DMS 273 (cell line): ENCODE measurements at regions not wholly inside any gene's neighbourhood (a gene's known extent, or its start where the extent isn't known, plus 50 kb on each side); places are given as distances from the start of the nearest gene placed in this dataset.
A peak's percentile ranks its signal among the peaks of the same experiment; 100 is the strongest.
"Not testable (repeated sequence)": the region's sequence is repeated elsewhere in the genome, so short reads cannot be mapped to it uniquely, and the experiment has no call there.

ENCODE experiments used
- DNase-seq: peaks from one replicate; lab custom pipeline; 2025; ENCODE audit not compliant: unreplicated experiment; lab: John Stamatoyannopoulos, UW

DNA sequence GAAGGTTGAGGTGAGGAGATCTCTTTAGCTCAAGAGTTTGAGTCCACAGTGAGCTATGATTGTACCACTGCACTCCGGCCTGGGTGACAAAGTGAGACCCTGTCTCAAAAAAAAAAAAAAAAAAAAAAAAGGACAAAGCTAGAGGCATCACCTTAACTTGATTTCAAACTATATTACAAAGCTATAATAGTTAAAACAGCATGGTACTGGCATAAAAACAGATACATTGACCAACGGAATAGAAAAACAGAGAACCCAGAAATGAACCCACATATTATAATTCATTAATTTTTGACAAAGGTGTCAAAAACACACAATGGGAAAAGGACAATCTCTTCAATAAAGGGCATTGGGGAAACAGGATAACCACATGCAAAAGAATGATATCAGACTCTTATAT, 50.8 kb upstream of the MBOAT1 start:
- no peak for DNase-seq

DNA sequence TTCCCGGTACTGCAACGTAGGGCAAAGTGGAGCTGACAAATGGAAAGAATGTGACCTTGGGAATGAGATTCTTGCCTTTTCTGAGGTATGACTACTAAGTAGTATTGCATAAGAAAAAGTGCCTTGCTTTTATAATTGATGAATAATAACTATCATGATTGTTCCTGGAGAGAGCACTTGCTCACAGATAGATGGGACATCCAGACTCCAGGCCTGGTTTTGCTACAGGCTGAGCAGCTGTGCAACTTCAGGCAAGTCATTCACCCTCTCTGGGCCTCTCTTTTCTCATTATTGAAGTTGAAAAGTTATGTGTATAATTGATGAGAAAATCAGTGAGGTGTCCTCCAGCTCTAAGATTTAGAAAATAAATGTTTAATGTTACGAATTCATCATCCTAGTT, 53.6 kb upstream of the MBOAT1 start:
- no peak for DNase-seq

DNA sequence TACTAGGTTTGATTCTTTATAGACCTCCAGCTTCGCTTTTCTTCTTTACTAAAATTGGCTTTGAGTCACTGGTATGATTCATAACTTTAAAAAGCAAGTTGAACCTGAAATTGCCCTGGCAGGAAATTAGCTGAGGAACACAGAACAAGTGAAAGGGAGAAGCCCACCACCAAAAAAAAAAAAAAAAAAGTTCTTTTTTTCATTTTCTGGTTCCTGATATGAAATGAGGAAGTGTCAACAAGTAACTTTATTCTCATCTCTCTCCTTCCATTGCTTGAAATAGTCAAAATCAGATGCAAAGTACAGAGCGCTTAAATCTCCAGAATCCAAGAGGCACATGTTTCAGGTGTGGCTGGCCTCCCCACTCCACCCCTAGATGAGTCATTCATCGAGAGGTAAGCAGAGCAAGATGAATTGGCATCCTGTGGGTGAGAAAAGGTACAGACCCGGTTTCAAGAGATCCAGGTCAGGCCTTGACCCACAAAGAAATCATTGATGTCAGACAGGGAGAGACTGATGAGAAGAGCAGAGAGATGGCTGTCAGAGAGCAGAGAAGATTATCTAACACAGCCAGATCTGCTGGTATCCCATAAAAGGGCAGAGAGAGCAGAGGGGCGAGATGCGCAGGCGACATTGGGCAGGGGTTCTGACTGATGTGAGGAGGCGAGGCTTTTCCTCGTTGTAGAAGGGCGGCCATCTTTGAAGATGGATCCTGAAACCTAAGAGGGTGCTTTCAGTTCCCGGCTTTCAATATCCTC, 54.8 kb upstream of the MBOAT1 start:
- no peak for DNase-seq

DNA sequence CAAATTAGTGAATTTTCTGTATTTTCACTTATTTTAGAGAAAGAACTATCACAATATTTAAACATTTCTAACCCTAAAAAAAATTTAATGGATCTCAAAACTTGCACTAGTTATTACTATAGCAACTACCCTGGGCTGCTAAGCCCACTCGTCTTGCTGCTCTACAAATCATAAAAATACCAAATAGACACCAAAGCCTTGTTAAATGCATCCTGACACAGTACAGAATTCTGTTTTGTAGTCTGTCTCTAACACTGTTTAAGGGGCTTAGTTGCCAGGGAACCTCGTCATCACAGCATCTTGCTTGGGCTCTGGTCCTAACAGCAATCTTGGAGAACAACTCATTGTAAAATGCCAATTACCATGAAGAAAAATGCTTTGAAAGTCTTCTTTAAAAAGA, 56.9 kb upstream of the MBOAT1 start:
- DNase-seq, result no peak

DNA sequence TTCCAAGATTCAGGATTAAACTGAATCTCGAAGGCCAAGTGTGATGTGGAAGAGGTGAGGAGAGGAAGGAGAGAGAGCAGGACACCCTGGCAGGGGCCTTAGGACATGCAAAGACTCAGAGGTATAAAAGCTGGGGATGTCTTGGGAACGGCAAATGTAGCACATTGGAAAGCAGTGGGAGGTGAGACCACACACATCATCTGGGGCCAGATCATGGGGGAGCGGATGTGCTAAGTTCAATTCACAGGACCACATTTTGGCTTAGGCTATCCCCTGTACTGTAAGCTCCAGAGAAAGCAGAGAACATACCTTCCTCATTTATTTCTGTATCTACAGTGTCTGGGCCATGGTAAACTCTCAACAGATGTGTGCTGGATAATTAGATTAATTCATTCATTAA, 59.5 kb upstream of the MBOAT1 start:
- DNase-seq, result peak; percentile 11

DNA sequence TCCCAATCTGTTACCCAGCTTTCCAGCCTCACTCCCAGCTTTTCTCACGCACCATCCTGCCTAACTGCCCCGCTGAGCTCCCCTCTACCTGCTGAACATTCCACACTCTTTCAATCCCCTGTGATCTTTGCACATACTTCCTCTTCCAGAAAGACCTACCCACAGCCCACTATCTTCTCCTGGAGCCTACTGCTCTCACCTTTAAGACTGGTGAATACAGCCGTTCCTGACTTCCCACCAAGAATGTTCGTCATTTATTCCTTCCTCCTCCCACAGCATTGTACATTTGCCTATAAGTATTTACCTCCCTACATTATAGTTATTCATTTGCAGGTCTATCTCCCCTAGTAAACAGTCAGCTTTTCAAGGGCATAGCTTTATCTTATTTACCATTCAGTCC, 61.9 kb upstream of the MBOAT1 start:
- DNase-seq, result no peak

DNA sequence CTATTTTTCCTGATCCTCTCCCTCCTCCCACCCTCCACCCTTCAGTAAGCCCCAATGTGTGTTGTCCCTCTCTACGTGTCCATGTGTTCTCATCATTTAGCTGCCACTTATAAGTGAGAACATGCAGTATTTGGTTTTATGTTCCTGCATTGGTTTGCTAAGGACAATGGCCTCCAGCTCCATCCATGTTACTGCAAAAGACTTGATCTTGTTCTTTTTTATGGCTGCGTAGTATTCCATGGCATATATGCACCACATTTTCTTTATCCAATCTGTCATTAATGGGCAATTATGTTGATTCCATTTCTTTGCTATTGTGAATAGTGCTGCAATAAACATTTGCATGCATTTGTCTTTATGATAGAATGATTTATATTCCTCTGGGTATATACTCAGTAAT, 63.6 kb upstream of the MBOAT1 start:
- DNase-seq, result not testable (repeated sequence)

DNA sequence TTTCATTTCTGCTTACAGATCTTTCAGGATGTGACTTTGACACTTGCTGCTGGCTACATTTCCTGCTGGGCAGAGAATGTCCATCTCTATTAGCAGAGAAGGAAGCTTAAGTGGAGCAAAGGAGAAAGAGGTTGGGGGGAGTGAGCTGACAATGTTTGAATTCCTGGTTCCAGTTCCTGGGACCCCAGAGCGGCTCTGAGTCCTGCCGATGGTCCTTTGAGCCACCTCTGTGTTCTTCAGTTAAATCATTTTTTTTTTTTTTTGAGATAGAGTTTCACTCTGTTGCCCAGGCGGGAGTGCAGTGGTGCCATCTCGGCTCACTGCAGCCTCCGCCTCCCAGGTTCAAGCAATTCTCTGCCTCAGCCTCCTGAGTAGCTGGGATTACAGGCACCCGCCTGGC, 65.5 kb upstream of the MBOAT1 start:
- not testable (repeated sequence) for DNase-seq

DNA sequence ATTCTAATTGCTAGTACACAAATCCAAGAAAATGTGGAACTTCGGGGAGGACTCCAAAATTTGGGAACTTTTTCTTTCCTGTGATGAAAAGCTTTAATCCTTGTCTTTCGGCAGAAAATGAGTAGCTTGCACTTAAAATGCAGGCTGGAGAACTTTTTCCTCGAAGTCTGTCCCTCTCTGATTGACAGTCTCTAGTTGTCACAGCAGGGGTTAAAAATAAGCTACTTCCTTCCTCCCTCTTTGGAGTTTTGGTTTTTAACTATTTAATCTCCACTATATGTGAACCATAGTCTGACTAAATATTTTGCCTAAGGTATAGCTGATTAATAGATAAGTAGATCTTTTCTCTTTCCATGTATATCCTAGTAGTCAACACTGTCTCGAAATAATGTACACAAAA, 66.8 kb upstream of the MBOAT1 start:
- DNase-seq, result no peak

DNA sequence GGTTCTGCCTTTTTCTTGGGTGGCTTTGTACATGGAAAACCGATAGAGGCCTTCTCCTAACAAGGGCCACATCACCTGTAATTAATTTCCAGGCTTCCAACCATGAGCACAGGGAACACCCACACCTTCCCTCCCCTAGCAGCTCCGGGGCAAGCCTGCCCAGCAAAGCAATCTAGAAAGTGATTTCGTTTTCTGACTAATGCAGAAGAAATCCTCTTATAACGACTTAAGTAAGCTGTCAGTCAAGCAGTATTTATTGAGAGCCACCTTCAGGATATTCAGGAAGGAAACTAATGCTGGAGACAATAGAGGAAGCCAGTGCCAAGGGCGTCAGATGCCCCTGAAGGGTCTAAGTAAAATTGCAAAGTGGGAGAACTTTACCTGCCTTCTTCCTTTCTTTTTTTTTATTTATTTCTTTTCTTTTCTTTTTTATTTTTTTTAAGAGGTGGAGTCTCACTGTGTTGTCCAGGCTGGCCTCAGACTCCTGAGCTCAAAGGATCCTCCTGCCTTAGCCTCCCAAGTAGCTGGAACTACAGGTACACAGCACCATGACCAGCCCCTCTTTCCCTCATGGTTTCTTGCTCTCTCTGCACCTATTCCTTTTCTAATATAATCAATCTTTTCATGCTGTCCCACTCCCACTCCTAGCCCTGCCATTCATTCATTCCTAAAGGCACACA, 67.5 kb upstream of the MBOAT1 start:
- no peak for DNase-seq

DNA sequence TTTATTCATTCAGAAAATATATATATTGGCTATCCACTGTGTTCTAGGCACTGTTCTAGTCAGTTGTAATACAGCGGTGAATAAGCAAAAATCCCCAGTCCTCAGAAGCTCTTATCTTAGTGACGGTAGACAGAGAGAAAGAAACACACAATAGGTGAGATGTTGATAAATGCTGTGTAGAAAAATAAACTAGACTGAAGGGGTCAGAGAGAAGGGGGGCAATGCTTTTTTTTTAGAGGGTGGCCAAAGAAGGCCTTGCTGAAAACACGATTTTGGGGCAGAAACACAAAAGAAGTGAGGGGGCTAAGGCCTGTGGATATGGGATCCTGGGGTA, 68.0 kb upstream of the MBOAT1 start:
- no peak for DNase-seq

DNA sequence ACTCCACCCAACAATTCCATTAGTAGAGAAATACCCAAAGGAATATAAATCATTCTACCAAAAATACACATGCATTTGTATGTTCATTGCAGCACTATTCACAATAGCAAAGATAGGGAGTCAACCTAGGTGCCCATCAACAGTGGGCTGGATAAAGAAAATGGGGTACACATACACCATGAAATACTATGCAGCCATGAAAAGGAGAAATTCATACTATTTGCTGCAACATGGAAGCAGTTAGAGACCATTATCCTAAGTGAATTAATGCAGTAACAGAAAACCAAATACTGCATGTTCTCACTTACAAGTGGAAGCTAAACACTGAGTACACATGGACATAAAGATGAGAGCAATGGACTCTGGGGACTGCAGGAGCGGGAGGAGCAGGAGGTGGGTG, 72.4 kb upstream of the MBOAT1 start:
- DNase-seq, result no peak

DNA sequence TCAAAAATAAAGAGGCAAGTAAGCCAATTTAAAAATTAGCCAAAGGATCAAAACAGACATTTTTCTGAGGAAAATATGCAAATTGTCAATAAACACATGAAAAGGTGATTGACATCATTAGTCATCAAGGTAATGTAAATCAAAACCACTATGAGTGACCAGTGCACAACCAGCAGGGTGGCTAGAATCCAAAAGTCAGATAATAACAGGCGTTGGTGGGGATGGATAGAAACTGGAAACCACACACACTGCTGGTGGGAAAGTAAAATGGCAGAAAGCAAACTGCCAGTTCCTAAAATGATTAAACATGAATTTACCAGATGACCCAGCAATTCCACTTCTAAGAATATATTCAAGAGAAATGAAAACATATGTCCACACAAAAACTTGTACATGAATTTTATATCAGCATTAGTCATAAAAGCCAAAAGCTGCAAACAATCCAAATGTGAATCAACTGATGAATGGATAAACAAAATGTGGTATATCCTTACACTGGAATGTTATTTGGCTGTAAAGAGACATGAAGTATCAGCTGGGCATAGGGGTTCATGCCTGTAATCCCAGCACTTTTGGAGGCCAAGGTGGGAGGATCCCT, 74.8 kb upstream of the MBOAT1 start:
- DNase-seq, result peak; percentile 10

DNA sequence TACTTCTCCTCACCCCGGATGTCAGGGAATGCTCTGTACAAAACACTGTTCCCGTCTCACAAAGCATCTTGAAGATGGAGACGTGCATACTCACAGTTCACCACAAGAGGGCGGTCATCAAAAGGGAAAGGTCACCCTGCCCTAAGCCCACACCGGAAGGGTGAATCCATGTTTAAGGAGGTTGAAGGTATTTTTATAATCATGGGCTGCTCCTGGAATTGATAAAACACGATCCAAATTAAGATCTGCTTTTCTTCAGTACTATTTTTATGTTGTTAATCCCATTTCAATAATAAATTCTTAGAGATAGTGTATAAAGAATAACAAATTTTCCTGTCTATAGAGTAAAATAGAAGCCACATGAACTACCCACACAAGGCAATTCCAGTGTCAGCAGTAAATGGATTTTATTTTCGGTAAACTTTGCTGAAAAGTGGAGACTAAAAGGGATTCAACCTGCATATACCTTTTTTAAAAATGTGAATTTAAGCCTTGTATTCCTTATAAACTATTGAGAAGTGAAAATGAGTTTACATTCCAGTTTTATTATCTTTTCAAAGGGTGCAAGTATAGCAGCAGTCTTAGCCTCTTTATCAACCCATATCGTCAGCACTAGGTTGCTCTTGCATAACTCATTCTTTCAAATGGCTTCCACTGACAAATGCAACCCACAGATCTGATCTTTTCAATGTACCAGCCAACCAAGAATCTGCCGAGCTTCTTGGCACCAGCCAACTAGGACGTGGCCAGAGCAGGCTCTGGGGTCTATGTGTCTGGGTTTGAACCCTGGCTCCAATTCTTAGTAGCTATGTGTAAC, 79.7 kb upstream of the MBOAT1 start:
- peak; percentile 96 for DNase-seq

DNA sequence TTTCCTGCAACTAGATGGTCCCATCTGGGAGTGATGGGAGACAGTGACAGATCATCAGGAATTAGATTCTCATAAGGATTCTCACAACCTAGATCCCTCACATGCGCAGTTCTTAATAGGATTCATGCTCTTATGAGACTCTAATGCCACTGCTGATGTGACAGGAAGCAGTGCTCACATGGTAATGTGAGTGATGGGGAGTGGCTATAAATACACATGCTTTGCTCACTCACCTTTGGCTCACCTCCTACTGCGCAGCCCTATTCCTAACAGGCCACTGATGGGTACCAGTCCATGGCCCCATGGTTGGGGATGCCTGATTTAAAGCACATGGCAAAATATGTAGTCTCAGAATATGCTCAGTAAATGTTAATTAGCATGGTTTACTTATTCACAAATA, 80.6 kb upstream of the MBOAT1 start:
- DNase-seq, result no peak

DNA sequence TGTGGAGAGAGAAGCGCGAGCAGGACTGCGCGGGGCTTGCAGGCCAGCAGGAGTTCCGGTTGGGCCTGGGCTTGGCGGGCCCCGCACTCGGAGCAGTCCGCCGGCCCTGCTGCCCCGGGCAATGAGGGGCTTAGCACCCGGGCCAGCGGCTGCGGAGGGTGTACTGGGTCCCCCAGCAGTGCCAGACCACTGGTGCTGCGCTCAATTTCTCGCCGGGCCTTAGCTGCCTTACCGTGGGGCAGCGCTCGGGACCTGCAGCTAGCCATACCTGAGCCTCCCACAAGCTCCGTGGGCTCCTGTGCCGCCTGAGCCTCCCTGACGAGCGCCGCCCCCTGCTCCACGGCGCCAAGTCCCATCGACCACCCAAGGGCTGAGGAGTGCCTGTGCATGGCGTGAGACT, 89.0 kb upstream of the MBOAT1 start:
- DNase-seq, result no peak

DNA sequence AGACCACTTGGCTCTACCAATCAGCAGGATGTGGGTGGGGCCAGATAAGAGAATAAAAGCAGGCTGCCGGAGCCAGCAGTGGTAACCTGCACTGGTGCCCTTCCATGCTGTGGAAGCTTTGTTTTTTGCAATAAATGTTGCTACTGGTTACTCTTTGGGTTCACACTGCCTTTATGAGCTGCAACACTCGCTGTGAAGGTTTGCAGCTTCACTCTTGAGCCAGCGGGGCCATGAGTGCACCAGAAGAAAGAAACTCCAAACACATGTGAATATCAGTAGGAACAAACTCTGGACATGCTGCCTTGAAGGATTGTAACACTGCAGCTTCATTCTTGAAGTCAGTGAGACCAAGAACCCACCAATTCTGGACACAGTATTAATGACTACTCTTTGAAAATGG, 89.9 kb upstream of the MBOAT1 start:
- DNase-seq, result no peak

DNA sequence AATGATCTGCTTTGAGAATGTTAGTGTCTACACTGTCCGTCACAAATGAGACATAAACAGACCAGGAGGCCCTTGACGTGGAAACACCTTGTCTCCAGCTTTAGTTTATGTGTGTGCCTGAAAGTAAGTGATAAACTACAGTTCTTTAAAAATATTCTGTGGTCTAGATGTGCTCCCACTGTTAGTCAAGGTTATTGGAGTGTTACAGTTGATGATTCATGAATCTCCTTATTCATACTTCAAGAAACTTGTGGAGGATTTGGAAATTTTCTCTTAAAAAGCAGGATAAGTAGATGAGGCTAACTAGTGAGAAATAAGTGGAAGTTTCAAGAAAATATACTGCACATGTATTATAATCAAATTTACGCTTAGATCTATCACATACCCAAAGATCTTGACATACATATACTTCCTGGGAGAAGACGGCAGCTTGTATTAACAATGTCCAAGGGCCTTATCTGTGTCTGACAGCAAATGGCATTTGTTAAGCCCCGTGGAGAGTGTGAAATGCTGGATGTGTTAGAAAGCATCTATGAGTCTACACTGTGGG, 90.5 kb upstream of the MBOAT1 start:
- no peak for DNase-seq

DNA sequence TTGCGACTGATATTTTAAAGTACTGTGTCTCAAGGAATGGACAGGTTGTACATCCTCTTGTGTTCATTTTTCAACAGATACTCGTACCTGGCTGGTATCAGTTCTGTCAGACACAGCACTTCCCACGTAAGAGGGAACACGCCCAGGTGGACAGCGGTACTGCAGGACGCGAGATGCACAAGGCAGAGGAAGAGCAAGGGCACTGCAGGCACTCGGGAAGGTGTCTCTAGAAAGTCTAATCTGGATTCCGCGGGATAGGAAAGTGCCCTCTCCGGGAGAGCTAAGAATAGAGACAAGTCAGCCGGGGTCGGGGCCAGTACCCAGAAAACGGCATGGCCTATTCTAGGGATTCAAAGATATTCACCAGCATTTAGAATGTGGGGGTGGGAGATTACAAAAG, 94.2 kb upstream of the MBOAT1 start:
- DNase-seq, result no peak

DNA sequence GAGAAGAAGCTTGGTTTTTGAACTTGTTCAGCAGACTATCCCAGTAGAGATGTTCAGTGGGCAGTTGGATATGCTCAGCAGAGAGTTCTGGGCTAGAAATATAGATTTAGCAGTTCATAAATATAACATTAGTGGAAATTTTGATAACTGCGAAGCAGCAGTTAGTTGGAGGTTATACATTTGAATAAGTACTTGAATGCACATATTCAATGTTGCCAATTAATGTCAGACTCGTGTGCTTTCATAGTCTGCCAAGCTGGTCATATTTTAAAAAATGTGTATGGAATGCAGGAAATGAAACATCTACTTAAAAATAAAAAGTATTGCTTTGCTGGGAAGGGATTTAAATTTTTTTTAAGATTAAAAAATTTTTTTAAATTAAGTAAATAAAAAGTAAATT, 92.5 kb upstream of the E2F3 start:
- DNase-seq, result no peak

DNA sequence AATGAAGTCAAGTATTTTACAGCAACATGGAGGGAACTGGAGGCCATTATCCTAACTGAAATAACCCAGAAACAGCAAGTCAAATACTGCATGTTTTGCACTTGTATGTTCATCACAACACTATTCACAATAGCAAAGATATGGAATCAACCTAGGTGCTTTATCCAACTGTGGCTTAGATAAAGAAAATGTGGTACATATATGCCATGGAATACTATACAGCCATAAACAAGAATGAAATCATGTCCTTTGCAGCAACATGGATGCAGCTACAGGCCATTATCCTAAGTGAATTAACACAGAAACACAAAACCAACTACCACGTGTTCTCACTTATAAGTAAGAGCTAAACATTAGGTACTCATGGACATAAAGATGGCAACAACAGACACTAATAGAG, 91.5 kb upstream of the E2F3 start:
- DNase-seq, result no peak

DNA sequence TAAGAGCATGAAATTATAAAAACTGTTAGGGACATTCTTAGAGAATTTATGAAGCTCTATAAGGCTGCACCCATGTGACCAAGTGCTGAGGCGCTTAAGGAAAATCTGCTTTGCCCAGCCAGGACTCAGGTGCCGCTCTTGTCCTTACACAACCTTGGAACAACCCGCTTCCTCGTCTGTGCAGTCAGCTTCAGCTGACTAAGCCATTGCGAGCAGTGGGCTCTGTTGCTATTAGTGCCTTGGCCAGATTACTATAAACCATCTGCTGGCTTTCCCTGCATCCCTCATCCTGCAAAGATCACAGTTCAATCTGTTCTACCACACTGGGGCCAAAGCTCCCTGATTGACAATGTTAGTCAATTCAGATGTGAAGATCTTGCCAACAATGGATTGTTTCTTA, 89.1 kb upstream of the E2F3 start:
- peak; percentile 93 for DNase-seq
